ENCODE measurements at regions not wholly inside any gene's neighbourhood (a gene's known extent, or its start where the extent isn't known, plus 50 kb on each side); places are given as distances from the start of the nearest gene placed in this dataset.

GRCh38 chr2:144833075-144833637, 313.2 kb upstream of the ZEB2 start:
- Histone ChIP-seq H3K27me3 (no peaks in the 10 kb centered on the region), H3K4me3 (no peak overlapping the region), H3K4me1 (replicated peaks in 1 of 2) (peaks cover 0 to 4% of the 10 kb centered on the region in 2 donors), H3K9me3 (replicated peaks in 1 of 3) (no peaks in the 10 kb centered on the region), H3K27ac (no peak overlapping the region), H3K36me3 (replicated peaks in 1 of 2) (no peaks in the 10 kb centered on the region)
- intact Hi-C loops (cut with DNase I), result no loop called here
- TF ChIP-seq, protein P1, sequence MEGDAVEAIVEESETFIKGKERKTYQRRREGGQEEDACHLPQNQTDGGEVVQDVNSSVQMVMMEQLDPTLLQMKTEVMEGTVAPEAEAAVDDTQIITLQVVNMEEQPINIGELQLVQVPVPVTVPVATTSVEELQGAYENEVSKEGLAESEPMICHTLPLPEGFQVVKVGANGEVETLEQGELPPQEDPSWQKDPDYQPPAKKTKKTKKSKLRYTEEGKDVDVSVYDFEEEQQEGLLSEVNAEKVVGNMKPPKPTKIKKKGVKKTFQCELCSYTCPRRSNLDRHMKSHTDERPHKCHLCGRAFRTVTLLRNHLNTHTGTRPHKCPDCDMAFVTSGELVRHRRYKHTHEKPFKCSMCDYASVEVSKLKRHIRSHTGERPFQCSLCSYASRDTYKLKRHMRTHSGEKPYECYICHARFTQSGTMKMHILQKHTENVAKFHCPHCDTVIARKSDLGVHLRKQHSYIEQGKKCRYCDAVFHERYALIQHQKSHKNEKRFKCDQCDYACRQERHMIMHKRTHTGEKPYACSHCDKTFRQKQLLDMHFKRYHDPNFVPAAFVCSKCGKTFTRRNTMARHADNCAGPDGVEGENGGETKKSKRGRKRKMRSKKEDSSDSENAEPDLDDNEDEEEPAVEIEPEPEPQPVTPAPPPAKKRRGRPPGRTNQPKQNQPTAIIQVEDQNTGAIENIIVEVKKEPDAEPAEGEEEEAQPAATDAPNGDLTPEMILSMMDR (IDR thresholded peaks at IDR 0.05), result no peak
- no peak for TF ChIP-seq POLR2A (IDR thresholded peaks at IDR 0.05)
- 89 to 100% (median 95%) methylated on average over 1 of the region's 1 CpG for WGBS, 4 donors
- no peak for DNase-seq

GRCh38 chr2:144832048-144832447, 312.1 kb upstream of the ZEB2 start:
- WGBS, 4 donors, result 73 to 85% (median 75%) methylated on average over 3 of the region's 3 CpGs
- no peaks in the 10 kb centered on the region for H3K36me3 ChIP-seq (replicated peaks in 1 of 2)
- DNase-seq, result no peak
- TF ChIP-seq, protein P1 (IDR thresholded peaks at IDR 0.05), result no peak
- no peak for TF ChIP-seq POLR2A (IDR thresholded peaks at IDR 0.05)
- no peak overlapping the region for H3K27ac ChIP-seq
- intact Hi-C loops (cut with DNase I), result no loop called here
- peaks cover 0 to 4% of the 10 kb centered on the region in 2 donors for H3K4me1 ChIP-seq (replicated peaks in 1 of 2)
- H3K27me3 ChIP-seq, result no peaks in the 10 kb centered on the region
- H3K9me3 ChIP-seq (replicated peaks in 1 of 3), result no peaks in the 10 kb centered on the region
- H3K4me3 ChIP-seq, result no peak overlapping the region

GRCh38 chr2:144830543-144830942, 310.6 kb upstream of the ZEB2 start:
- DNase-seq, result no peak
- H3K4me3 ChIP-seq, result no peak overlapping the region
- intact Hi-C loops (cut with DNase I), result no loop called here
- peaks cover 0 to 4% of the 10 kb centered on the region in 2 donors for H3K4me1 ChIP-seq (replicated peaks in 1 of 2)
- no peaks in the 10 kb centered on the region for H3K36me3 ChIP-seq (replicated peaks in 1 of 2)
- no peaks in the 10 kb centered on the region for H3K9me3 ChIP-seq (replicated peaks in 1 of 3)
- TF ChIP-seq, protein P1 (IDR thresholded peaks at IDR 0.05), result no peak
- TF ChIP-seq POLR2A (IDR thresholded peaks at IDR 0.05), result no peak
- H3K27ac ChIP-seq, result no peak overlapping the region
- WGBS, 4 donors, result 66 to 74% (median 71%) methylated on average over 3 of the region's 3 CpGs
- H3K27me3 ChIP-seq, result no peaks in the 10 kb centered on the region

- TF ChIP-seq, protein P1 (IDR thresholded peaks at IDR 0.05), result no peak
- TF ChIP-seq POLR2A (IDR thresholded peaks at IDR 0.05), result no peak
- WGBS, 4 donors, result 66 to 81% (median 78%) methylated on average over 2 of the region's 2 CpGs
- no peaks in the 10 kb centered on the region for H3K9me3 ChIP-seq (replicated peaks in 1 of 3)
- no peaks in the 10 kb centered on the region for H3K27me3 ChIP-seq
- H3K36me3 ChIP-seq (replicated peaks in 1 of 2), result no peaks in the 10 kb centered on the region
- no peak overlapping the region for H3K27ac ChIP-seq
- intact Hi-C loops (cut with DNase I), result no loop called here
- no peak overlapping the region for H3K4me3 ChIP-seq
- H3K4me1 ChIP-seq (replicated peaks in 1 of 2), result no peaks in the 10 kb centered on the region
- no peak for DNase-seq
Measured at GRCh38 chr2:144827404-144827803, 307.5 kb upstream of the ZEB2 start.
